ENCODE measurements at regions not wholly inside any gene's neighbourhood (a gene's known extent, or its start where the extent isn't known, plus 50 kb on each side); places are given as distances from the start of the nearest gene placed in this dataset.

DNA sequence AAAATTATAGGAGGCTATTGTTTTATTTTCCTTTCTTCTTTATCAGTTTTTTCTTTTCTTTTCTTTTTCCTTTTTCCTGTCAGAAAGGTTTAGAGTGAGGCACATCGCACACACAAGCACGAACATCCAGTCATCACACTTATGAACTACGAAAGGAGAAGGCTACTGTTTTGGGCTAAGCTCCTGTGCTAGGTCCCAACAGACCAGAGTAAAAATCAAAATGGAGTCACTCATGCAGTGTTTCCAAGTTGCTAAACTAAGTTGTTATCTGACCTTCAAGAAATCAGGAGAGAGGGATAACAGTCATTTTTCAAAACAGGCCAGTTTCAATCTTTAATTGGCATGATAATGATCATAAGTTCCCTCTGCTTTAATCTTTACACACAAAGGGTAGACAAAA is 93.6 kb downstream of the CD24 start:
- DNase-seq (ENCODE audit: extremely low read depth, low read depth) = no peak
- TF ChIP-seq, protein P1, sequence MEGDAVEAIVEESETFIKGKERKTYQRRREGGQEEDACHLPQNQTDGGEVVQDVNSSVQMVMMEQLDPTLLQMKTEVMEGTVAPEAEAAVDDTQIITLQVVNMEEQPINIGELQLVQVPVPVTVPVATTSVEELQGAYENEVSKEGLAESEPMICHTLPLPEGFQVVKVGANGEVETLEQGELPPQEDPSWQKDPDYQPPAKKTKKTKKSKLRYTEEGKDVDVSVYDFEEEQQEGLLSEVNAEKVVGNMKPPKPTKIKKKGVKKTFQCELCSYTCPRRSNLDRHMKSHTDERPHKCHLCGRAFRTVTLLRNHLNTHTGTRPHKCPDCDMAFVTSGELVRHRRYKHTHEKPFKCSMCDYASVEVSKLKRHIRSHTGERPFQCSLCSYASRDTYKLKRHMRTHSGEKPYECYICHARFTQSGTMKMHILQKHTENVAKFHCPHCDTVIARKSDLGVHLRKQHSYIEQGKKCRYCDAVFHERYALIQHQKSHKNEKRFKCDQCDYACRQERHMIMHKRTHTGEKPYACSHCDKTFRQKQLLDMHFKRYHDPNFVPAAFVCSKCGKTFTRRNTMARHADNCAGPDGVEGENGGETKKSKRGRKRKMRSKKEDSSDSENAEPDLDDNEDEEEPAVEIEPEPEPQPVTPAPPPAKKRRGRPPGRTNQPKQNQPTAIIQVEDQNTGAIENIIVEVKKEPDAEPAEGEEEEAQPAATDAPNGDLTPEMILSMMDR (IDR thresholded peaks at IDR 0.05; ENCODE audit: low read depth, low read length, missing control alignments) = no peak
- no peak overlapping the region for H3K4me3 ChIP-seq (replicated peaks; ENCODE audit: low read depth, low read length)

DNA sequence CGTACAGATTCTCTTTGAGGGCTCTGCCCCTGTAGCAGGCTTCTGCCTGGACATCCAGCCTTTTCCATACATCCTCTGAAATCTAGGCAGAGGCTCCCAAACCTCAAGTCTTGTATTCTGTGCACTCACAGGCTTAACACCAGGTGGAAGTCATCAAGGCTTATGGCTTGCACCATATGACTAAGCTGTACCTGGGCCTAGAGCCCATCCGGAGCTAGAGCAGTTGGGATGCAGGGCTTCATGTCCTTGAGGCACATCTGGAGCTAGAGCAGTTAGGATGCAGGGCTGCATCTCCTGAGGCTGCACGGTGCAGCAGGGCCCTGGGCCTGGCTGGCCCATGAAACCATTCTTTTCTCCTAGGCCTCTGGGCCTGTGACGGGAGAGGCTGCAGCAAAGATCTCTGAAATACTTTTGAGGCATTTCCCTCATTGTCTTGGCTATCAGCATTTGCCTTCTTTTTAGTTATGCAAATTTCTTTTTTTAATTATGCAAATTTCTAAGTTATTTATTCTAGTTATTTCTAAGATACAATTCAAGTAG is 98.7 kb downstream of the CD24 start:
- H3K4me3 ChIP-seq (replicated peaks; ENCODE audit: low read depth, low read length) = no peak overlapping the region
- no peak for DNase-seq (ENCODE audit: extremely low read depth, low read depth)
- TF ChIP-seq, protein P1 (IDR thresholded peaks at IDR 0.05; ENCODE audit: low read depth, low read length, missing control alignments) = no peak

DNA sequence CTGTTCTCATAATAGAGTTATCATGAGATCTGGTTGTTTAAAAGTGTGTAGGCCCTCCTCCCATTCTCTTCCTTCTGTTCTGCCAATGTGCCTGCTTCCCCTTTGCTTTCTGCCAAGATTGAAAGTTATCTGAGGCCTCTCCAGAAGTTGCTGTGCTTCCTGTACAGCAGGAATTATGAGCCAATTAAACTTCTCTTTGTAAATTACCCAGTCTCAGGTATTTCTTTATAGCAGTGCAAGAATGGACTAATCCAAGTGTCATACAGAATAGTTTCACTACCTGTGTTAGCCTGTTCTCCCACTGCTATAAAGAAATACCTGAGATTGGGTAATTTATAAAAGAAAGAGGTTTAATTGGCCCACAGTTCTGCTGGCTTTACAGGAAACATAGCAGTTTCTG is 100.0 kb downstream of the CD24 start:
- no peak overlapping the region for H3K4me3 ChIP-seq (replicated peaks; ENCODE audit: low read depth, low read length)
- TF ChIP-seq, protein P1 (IDR thresholded peaks at IDR 0.05; ENCODE audit: low read depth, low read length, missing control alignments) = no peak
- no peak for DNase-seq (ENCODE audit: extremely low read depth, low read depth)

DNA sequence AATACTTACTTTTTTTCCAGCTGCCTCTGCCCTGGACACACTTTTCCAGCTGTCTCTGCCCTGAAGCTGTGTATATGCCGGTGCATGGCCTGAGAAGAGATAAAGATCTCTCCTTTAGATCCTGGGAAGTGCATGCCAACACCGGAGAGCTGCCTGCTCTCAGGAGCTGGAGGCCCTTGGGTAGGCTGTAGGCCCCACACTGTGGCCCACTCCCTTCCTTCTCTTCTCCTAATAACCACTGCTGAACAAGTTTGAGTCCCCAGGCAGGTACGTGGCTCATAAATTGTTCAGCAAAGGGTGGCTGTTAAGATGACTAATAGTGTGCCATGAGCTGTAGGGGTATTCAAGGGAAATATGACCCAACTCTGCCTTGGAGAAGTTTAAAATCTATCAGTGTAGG is 102.5 kb downstream of the CD24 start:
- no peak for DNase-seq (ENCODE audit: extremely low read depth, low read depth)
- H3K4me3 ChIP-seq (replicated peaks; ENCODE audit: low read depth, low read length) = no peak overlapping the region
- TF ChIP-seq, protein P1 (IDR thresholded peaks at IDR 0.05; ENCODE audit: low read depth, low read length, missing control alignments) = no peak

DNA sequence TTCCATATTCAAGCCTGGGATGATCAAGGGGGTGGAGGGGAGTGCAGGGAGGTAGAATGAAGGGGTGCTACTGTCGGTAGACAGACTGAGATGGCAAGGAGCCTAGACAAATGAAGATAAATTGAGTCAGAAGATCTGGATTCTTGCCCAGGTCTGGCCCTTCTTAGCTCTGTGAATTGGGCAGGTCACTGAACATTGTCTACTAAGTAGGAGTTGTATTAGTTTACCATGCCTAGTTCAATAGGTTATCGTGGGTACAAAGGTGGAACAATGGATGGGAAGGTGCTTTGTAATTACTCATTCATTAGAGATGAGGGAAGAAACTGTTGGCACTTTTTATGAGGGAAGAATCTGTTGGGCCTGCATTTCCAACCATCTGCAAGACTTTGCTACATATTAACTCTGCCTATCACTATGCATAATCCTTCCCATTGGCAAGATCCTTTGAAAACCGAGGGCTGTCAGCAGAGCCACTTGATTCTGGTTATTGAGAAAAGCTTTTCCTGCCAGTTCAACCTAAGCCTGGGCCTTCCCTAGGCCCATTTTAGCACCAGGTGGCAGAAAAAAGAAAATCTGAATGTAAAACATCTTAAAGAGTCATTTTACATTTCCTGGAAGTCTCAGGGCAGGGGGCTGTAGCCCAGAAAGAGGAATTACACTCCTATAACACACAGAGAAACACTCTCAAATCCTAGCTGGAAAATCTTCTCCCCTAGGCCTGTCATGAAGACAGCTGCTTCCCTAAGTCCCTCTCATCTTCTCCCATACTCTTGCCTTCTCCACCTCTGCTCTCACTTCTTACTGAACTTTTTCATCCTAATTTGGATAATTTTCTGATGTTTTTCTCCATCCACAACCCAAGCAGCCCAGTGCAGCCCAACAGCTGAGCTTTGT is 103.5 kb downstream of the CD24 start:
- no peak overlapping the region for H3K4me3 ChIP-seq (replicated peaks; ENCODE audit: low read depth, low read length)
- DNase-seq (ENCODE audit: extremely low read depth, low read depth) = no peak
- TF ChIP-seq, protein P1 (IDR thresholded peaks at IDR 0.05; ENCODE audit: low read depth, low read length, missing control alignments) = no peak

DNA sequence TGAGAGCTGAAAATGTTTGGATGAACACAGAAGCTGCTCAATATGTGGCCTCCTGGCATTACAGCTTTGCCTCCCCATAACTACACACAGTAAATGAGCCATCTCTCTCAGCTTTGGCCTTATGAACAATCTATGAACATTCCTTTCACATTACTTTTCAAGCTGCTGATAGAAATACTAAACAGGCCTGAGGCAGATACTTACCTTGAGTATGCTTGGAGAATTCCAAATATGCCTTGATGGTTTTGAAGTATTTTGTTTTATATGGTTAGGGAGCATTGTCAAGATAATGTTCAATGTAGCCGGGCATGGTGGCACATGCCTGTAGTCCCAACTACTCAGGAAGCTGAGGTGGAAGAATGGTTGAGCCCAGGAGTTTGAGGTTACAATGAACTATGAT is 104.5 kb downstream of the CD24 start:
- no peak for DNase-seq (ENCODE audit: extremely low read depth, low read depth)
- H3K4me3 ChIP-seq (replicated peaks; ENCODE audit: low read depth, low read length) = no peak overlapping the region
- TF ChIP-seq, protein P1 (IDR thresholded peaks at IDR 0.05; ENCODE audit: low read depth, low read length, missing control alignments) = no peak

Data from HFF-Myc (cell line).